SK-N-SH treated with all-trans-retinoic acid at 6 μM for 48 hours (cell line): ENCODE measurements at regions not wholly inside any gene's neighbourhood (a gene's known extent, or its start where the extent isn't known, plus 50 kb on each side); places are given as distances from the start of the nearest gene placed in this dataset.
"Not testable (repeated sequence)": the region's sequence is repeated elsewhere in the genome, so short reads cannot be mapped to it uniquely, and the experiment has no call there.

Source experiments
- ARNTL ChIP-seq: fragments of 450-650 bp; formaldehyde crosslinking; IDR thresholded peaks from 2 replicates; pipeline ENCODE4 v1.5.0; 2020; ENCODE audit warnings: low read depth, mild to moderate bottlenecking, moderate library complexity, borderline replicate concordance
- PPARA ChIP-seq: fragments of 250-450 bp; sonication (Bioruptor Pico); IDR thresholded peaks from 2 replicates; pipeline ENCODE4 v1.5.0; 2020; ENCODE audit warnings: mild to moderate bottlenecking, borderline replicate concordance
- ZNF8 ChIP-seq: fragments of 450-650 bp; formaldehyde crosslinking; IDR thresholded peaks from 2 replicates; pipeline ENCODE4 v1.5.0; 2020; ENCODE audit warnings: mild to moderate bottlenecking, moderate library complexity

DNA sequence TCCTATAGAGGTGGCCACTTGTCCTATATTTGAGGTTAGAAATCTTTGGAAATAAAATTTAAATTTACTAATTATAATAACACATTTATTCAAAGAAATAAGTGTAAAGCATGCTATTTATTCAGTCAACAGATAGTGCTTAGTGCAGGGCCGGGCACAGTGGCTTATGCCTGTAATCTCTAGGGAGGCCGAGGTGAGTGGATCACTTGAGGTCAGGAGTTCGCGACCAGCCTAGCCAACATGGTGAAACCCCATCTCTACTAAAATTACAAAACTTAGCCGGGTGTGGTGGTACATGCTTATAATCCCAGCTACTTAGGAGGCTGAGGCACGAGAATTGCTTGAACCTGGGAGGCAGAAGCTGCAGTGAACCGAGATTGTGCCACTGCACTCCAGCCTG, 70.4 kb upstream of the ADGRL2 start:
- TF ChIP-seq ARNTL, PPARA, ZNF8 (CRISPR knock-in tag): not testable (repeated sequence)
